Peyer's patch (tissue), 4 donors: ENCODE measurements at regions not wholly inside any gene's neighbourhood (a gene's known extent, or its start where the extent isn't known, plus 50 kb on each side); places are given as distances from the start of the nearest gene placed in this dataset.
"Not testable (repeated sequence)": the region's sequence is repeated elsewhere in the genome, so short reads cannot be mapped to it uniquely, and the experiment has no call there.

ENCODE experiments used
- DNase-seq, 3 donors: peaks; one replicate each; pipeline ENCODE4 v3.0.0-alpha.2; 2017 to 2019
- H3K27ac ChIP-seq, 4 donors: fragments of 200-600 bp; sonication (generic); one replicate each; pipeline ENCODE4 v1.5.1; 2016 to 2019
- H3K27me3 ChIP-seq, 2 donors: fragments of 200-600 bp; sonication (generic); one replicate each; pipeline ENCODE4 v1.5.1; 2019
- H3K36me3 ChIP-seq, 3 donors: fragments of 200-600 bp; sonication (generic); one replicate each; pipeline ENCODE4 v1.5.1; 2016 to 2019
- H3K4me1 ChIP-seq, 4 donors: fragments of 200-600 bp; sonication (generic); one replicate each; pipeline ENCODE4 v1.5.1; 2016 to 2019
- H3K4me3 ChIP-seq, 4 donors: fragments of 200-600 bp; sonication (generic); 1 replicate in 3 of 4; 2 replicates in 1 of 4; pipeline ENCODE4 v1.5.1; 2016 to 2019; ENCODE audit warnings: mild to moderate bottlenecking in 1 of 4
- H3K9me3 ChIP-seq, 4 donors: fragments of 200-600 bp; sonication (generic); one replicate each; pipeline ENCODE4 v1.5.1; 2016 to 2019; ENCODE audit warnings: mild to moderate bottlenecking in 1 of 4
- TF ChIP-seq, protein P1 (sequence below), 6 experiments: fragments of 450-650 bp in 4 of 6; fragments of 200-600 bp in 2 of 6; sonication (generic) in 1 of 6; IDR thresholded peaks; one replicate each; pipeline ENCODE4 v1.5.1; 2017 to 2019; ENCODE audit warnings: antibody characterized with exemption in 6 of 6, mild to moderate bottlenecking in 3 of 6, moderate library complexity in 1 of 6

DNA sequence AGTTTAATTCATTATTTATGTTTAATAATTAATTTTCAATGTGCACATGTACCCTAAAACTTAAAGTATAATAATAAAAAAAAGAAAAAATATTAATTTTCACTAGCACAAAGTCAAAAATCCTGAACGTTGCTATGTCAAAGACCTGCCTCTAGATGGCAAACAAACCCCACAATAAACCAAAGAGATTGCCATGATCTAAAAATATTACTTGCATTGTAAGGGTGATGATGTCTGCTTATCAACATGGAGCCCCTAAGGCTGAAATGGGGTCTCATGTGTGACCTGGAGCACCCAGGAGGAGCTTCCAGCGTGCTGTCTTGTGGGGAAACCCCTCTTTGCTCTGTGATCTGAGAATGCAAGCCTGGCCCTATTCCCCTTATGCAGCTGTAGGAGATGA lies 1259.3 kb downstream of the RPIA start:
- not testable (repeated sequence) for H3K36me3 ChIP-seq, H3K27ac ChIP-seq, H3K4me3 ChIP-seq, H3K9me3 ChIP-seq, H3K4me1 ChIP-seq, H3K27me3 ChIP-seq, DNase-seq

DNA sequence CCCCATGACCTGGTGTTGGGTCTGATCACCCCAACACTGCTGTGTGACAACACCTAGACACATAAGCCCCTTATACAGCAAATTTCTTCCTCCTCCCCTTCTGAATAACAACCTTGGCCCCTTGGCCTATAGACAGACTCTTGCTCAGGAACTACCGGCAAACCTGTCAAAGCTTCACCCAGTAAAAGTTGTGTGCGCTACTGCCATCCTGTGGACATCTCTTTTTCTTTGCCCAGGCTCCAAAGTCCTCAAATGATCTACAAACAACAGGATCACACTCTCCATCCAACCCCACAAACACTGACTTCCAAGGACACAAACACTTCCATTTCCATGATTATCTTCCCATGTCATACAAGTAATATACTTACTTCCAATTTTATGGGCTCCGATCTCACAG lies 1265.8 kb downstream of the RPIA start:
- not testable (repeated sequence) for H3K4me1 ChIP-seq, H3K4me3 ChIP-seq, H3K9me3 ChIP-seq, H3K36me3 ChIP-seq, H3K27ac ChIP-seq, H3K27me3 ChIP-seq
- peak in 1 of 3 donors; percentile 55 for DNase-seq
- TF ChIP-seq, protein P1, sequence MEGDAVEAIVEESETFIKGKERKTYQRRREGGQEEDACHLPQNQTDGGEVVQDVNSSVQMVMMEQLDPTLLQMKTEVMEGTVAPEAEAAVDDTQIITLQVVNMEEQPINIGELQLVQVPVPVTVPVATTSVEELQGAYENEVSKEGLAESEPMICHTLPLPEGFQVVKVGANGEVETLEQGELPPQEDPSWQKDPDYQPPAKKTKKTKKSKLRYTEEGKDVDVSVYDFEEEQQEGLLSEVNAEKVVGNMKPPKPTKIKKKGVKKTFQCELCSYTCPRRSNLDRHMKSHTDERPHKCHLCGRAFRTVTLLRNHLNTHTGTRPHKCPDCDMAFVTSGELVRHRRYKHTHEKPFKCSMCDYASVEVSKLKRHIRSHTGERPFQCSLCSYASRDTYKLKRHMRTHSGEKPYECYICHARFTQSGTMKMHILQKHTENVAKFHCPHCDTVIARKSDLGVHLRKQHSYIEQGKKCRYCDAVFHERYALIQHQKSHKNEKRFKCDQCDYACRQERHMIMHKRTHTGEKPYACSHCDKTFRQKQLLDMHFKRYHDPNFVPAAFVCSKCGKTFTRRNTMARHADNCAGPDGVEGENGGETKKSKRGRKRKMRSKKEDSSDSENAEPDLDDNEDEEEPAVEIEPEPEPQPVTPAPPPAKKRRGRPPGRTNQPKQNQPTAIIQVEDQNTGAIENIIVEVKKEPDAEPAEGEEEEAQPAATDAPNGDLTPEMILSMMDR (IDR thresholded peaks at IDR 0.05) = peak in 3 of 6 experiments; percentile 15 to 39 (median 39)

DNA sequence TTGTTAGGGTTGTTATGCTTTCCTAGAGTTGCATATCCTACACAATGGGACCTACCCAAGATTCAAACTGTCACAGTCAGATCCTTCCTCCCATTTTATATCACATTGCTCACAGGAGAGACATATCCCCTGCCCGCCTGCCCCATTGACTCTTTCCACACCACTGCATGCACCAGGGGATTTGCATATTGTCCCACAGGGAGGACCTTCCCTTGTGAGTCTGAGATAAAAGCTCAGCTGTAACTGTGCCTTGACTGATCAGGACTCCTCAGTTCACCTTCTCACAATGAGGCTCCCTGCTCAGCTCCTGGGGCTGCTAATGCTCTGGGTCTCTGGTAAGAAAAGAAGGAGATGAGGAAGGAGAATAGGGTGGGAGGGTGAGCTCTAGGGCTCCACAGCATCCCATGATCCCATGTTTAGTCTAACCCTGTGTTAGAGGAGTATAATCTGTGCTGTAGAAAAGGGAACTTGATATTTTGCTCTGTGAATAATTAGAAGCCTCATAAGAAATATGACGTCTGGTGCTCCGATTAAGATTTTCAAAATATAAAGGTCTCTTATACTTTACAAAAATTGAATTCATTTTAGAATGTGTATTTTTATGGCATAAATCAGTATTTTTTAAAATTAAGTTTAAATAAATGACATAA lies 1268.4 kb downstream of the RPIA start:
- not testable (repeated sequence) for H3K9me3 ChIP-seq, DNase-seq, H3K36me3 ChIP-seq, H3K27me3 ChIP-seq, H3K27ac ChIP-seq, H3K4me1 ChIP-seq, H3K4me3 ChIP-seq

DNA sequence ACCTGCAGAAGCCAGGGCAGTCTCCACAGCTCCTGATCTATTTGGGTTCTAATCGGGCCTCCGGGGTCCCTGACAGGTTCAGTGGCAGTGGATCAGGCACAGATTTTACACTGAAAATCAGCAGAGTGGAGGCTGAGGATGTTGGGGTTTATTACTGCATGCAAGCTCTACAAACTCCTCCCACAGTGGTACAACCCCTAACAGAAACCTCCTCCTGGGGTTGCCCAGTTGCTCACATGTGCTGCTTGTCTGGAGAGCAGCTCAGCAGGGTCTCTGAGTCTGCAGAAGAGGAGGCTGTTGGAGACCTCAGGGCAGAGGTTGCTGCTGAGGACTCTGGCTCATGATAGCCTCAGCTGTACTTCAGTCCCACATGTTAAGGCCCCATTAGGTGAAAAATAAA lies 1269.1 kb downstream of the RPIA start:
- not testable (repeated sequence) for H3K27ac ChIP-seq, DNase-seq, H3K36me3 ChIP-seq, H3K4me3 ChIP-seq, H3K4me1 ChIP-seq, H3K9me3 ChIP-seq, H3K27me3 ChIP-seq

DNA sequence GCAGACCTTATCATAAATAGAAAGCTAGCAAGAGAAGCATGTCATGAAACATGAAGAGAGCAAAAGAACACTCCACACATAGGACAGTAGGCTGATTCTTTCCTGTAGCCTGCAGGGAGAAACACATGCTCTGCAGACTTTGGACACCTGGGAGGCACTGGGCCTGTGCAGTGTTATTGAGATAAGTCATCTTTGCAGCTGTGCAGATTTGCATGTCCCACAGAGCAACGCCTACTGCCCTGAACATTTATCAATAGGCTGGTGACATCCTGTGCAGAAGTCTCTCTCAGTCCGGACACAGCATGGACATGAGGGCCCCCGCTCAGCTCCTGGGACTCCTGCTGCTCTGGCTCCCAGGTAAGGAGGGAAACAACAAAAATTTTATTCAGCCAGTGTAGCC lies 1277.1 kb downstream of the RPIA start:
- not testable (repeated sequence) for H3K4me3 ChIP-seq

DNA sequence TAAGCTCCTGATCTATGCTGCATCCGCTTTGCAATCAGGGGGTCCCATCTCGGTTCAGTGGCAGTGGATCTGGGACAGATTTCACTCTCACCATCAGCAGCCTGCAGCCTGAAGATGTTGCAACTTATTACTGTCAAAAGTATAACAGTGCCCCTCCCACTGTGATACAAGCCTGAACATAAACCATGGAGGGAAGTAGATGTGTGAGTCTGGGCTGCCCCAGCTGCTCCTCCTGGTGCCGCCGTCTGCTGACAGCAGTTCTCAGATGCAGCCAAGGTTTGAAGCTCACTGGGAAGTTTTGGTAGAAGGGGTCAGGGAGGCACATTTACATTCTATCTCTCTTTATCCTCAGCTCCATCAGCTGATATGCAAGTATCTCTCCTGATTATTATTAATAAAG lies 1277.7 kb downstream of the RPIA start:
- not testable (repeated sequence) for H3K27ac ChIP-seq, H3K4me3 ChIP-seq, H3K36me3 ChIP-seq, H3K27me3 ChIP-seq, H3K4me1 ChIP-seq, H3K9me3 ChIP-seq
- peak in 1 of 3 donors; percentile 20 for DNase-seq

More for the DNA sequence above, 1277.1 kb downstream of the RPIA start:
- not testable (repeated sequence) for H3K27ac ChIP-seq, H3K9me3 ChIP-seq, H3K36me3 ChIP-seq, H3K27me3 ChIP-seq, H3K4me1 ChIP-seq
- DNase-seq = peak in 1 of 3 donors; percentile 28

DNA sequence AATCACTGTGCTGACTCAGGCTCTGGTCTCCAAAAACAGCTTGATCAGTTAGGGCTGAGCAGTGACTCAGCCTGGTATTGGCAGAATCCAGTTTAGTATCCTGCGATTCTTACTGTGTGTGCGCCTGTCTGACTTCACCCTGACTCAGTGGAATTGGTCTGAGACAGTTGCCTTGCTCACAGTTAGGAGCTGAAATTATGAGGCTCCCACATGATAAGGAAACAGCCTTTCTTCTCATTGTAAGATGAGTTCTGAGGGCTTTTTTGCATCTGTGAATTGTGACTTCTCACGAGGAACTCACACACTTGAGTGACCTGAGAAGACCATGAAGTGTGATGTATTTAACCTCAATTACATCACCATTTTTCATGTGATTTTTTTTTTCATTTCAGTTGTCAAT lies 1282.4 kb downstream of the RPIA start:
- not testable (repeated sequence) for H3K9me3 ChIP-seq, H3K27ac ChIP-seq, H3K4me3 ChIP-seq, H3K4me1 ChIP-seq, DNase-seq, H3K36me3 ChIP-seq, H3K27me3 ChIP-seq

DNA sequence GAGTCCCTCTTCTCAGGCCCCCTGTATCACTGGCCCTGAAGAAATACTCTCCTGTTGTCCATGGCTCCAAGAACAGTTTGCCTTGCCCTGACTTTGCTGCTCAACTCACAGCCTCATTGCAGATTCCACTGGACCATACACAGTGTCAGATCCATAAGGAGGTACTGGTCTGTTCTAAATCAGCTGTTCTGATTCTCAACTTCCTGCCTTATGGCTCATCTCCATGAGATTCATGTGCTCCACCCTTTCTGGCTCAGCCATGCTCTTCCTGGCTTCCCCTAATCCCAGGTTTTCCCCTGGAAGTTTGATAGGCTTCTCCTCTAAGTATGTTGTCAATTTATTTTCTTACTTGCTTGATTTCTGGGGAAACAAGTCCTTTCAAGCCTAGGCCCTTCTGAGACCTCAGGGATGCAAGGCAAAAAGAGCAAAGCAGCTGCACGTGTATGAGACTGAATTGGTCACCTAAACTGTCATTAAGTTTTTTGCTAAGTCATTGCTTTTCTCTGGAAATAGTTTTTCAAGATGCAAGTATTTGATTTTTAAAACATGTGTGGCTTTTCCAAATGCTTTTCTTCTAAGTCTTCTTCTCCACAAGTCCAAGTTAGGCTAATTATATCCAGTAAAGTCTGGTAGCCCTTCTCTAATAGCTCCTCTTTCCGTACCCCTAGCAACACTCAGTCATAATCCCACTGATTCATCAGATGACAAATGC lies 1288.5 kb downstream of the RPIA start:
- not testable (repeated sequence) for H3K27ac ChIP-seq, DNase-seq, H3K4me1 ChIP-seq, H3K4me3 ChIP-seq, H3K27me3 ChIP-seq, H3K9me3 ChIP-seq, H3K36me3 ChIP-seq

DNA sequence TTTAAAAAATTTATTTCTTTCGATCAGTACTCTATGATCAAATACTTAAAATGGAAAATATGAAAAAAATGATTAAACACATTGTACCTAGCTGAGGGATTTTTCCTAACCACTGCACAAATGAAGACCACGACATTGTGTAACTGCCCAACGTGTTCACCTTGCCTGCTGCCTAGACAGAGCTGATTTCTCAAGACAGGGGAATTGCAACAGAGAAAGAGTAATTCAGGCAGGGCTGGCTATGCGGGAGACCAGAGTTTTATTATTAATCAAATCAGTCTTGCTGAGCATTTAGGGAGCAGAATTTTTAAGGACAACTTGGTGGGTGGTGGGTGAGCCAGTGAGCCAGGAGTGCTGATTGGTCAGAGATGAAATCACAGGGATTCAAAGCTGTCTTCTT lies 1290.8 kb downstream of the RPIA start:
- not testable (repeated sequence) for H3K27me3 ChIP-seq, H3K4me3 ChIP-seq, H3K27ac ChIP-seq, H3K9me3 ChIP-seq, DNase-seq, H3K36me3 ChIP-seq, H3K4me1 ChIP-seq

DNA sequence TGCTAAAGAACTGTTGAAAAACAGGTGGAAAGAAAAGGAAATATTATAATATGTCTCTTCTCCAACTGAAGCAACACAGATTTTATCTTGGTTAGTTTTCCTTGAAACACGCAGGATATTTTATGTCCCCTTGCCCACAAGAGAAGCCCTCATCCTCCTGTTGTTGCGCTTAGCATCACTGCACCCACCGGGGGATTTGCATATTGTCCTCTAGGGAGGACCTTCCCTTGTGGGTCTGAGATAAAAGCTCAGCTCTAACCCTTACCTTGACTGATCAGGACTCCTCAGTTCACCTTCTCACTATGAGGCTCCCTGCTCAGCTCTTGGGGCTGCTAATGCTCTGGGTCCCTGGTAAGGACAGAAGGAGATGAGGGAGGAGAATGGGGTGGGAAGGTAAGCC lies 1294.2 kb downstream of the RPIA start:
- not testable (repeated sequence) for H3K27ac ChIP-seq, DNase-seq, H3K9me3 ChIP-seq, H3K4me1 ChIP-seq, H3K36me3 ChIP-seq, H3K27me3 ChIP-seq, H3K4me3 ChIP-seq

DNA sequence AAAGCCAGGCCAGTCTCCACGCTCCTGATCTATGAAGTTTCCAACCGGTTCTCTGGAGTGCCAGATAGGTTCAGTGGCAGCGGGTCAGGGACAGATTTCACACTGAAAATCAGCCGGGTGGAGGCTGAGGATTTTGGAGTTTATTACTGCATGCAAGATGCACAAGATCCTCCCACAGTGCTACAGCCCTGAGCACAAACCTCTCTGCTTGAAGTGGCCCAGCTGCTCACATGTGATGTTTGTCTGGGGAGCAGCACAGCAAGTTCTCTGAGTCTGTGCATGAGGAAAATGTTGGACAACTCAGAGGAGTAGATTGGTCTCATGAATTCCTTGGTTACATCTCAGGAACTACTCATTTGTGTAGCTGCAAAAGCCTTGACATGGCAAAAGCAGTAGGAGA lies 1295.1 kb downstream of the RPIA start:
- not testable (repeated sequence) for H3K9me3 ChIP-seq, DNase-seq, H3K27me3 ChIP-seq, H3K27ac ChIP-seq, H3K4me1 ChIP-seq, H3K36me3 ChIP-seq, H3K4me3 ChIP-seq

DNA sequence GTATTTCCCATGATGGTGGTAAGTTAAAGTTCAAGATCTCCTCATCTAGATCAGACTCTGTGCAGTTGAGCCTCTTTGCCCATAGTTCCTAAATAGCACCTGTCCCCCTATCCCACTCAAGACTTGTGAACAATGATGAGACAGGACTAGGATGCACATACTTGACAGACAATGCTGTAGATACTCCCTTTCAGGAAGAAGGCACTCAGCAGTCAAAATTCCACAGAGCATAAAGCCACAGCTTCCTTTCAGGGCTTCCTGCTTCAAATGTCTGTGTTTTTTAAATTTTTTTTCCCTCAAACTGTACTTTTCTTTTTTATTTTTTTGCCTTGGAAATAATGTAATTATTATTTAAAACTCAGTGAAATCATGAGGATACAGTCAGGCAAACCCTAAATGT lies 1305.3 kb downstream of the RPIA start:
- not testable (repeated sequence) for H3K27me3 ChIP-seq, H3K4me3 ChIP-seq, DNase-seq, H3K36me3 ChIP-seq, H3K9me3 ChIP-seq, H3K4me1 ChIP-seq, H3K27ac ChIP-seq

DNA sequence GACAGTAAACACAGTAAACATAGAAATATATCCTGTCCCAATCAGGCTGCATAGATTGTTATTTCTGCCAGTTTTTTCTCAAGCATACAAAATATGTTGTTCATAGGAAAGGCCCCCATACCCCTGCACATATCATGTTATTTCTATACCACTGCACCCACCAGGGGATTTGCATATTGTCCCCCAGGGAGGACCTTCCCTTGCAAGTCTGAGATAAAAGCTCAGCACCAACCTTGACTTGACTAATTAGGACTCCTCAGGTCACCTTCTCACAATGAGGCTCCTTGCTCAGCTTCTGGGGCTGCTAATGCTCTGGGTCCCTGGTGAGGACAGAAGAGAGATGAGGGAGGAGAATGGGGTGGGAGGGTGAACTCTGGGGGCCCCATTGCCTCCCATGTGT lies 1313.1 kb downstream of the RPIA start:
- DNase-seq, H3K27me3 ChIP-seq, H3K36me3 ChIP-seq, H3K4me1 ChIP-seq, H3K4me3 ChIP-seq, H3K27ac ChIP-seq, H3K9me3 ChIP-seq: not testable (repeated sequence)

DNA sequence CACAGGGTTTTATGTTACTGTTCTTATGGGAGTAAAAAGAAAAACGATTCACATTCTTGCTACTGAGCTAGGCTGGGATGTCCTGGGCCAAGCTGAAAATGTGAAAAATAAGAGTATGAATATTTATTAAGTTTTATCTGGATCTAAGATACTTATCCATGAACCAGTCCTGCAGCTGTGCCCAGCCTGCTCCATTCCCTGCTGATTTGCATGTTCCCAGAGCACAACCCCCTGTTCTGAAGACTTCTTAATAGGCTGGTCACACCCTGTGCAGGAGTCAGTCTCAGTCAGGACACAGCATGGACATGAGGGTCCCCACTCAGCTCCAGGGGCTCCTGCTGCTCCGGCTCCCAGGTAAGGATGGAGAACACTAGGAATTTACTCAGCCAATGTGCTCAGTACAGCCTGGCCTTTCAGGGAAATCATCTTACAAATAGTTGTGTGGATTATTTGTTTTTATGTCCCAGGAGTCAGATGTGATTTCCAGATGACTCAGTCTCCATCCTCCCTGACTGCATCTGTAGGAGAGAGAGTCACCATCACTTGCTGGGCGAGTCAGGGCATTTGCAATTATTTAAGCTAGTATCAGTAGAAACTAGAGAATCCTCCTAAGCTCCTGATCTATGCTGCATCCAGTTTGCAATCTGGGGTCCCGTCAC lies 1319.1 kb downstream of the RPIA start:
- not testable (repeated sequence) for H3K4me3 ChIP-seq, H3K27me3 ChIP-seq, H3K9me3 ChIP-seq, H3K4me1 ChIP-seq, H3K27ac ChIP-seq, H3K36me3 ChIP-seq, DNase-seq
